ENCODE measurements at regions not wholly inside any gene's neighbourhood (a gene's known extent, or its start where the extent isn't known, plus 50 kb on each side); places are given as distances from the start of the nearest gene placed in this dataset.
A peak's percentile ranks its signal among the peaks of the same experiment; 100 is the strongest.

DNA sequence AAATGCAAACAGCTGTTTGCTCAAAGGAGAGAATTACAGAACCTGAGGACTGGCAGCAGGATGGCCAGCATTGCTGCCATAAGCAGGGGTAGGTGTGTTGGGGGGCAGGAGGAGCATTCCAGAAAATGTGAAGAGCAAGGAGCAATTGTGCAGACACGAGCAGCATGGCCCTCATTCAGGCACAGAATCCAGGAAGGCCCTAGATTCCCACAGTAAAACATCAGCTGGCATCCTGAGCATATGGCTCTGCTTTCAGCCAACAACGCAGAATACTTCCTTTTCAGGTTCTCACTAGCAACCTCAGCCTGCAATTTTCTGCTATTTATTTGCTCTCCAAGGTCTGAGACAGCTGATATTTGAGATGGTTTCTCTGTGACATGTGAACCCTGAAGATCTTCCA, 243.4 kb upstream of the POU3F2 start:
- DNase-seq (ENCODE audit: low read depth) = no peak
- H3K4me3 ChIP-seq (ENCODE audit: low read depth, low read length) = no peak overlapping the region

DNA sequence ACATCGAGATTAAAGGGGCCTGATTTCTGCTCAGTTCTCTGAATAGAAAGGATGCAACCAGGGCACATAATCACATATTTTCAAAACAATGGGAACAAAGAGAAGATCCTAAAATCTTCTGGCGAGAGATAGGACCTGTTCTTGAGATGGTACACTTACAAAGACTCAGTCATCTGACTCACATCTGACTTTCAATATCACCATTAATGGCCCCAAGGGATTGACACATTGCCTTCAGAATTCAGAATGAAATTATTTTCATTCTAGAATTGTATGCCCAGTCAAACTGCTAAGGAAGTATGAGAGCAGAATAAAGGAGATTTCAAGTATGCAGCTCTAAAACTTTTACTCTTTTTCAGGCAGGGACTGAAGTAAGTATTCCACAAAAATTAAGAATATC, 240.7 kb upstream of the POU3F2 start:
- DNase-seq (ENCODE audit: low read depth) = no peak
- H3K4me3 ChIP-seq (ENCODE audit: low read depth, low read length) = no peak overlapping the region

DNA sequence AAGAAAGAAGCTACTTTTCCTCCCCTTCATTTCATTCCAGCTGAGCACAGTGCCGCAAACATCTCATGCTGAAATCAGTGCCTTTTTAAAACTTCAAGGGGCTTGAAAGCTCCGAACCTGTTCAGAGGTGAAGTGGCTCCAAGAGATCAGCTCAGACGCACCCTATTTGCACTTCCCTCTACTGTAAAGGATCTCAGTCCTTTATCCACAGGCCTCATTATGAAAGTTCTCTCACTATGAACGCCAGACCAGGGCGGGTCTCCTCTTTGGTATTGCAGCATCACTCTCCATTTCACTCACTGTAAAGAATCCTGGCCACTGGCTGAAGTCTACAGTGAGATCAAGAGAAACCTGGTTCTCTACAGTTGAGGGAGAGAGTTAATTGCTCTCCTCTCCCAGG, 232.7 kb upstream of the POU3F2 start:
- DNase-seq (ENCODE audit: low read depth) = no peak

DNA sequence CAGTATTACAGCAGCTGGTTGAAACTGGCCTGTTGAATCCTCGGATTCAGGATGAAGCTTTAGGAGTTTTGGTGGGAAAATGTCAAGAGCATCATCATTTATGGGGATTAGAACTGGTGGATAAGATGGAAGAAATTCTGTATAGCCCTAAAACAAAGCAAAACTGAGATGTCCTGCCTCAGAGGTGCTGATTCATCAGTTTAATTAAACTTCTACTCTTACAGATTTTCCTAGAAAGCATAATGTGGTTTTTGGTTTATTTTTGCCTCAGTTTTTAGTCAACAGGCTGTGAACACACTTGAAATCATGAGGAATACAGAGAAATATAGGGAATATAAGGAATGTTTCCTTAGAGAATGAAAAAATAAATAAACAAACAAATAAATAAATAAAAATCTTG, 228.7 kb upstream of the POU3F2 start:
- DNase-seq (ENCODE audit: low read depth) = no peak
- no peak overlapping the region for H3K4me3 ChIP-seq (ENCODE audit: low read depth, low read length)

More for the DNA sequence above, 232.7 kb upstream of the POU3F2 start:
- H3K4me3 ChIP-seq (ENCODE audit: low read depth, low read length) = no peak overlapping the region

DNA sequence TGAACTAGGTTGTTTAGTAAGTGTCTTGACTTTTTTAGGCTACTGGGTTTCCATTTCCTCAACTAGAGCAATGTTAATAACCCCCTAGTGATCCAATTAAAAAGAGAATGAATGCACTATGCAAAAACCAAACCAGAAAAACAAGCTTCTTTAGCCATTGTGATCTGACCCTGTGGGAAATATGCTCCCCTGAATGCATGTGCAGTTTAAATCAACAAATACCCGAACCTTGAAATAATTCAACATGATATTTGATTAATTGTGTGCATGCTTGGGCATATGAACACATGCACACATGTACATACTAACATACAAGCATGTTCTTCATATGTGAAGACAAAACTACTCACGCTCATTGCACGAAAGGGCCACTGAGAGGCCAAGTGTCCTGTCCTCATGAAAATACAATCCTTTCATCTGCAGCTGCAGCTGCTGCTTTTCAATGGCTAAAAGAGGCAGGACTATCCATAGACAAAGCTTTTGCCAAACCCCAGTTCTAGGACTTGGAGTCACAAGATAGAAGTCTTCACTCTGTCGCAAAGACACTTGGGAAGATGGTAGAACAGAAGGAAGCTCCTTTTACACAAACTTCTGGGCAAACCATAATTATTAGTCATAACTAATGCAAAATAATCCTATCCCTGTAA, 207.1 kb upstream of the POU3F2 start:
- DNase-seq (ENCODE audit: low read depth) = no peak
- no peak overlapping the region for H3K4me3 ChIP-seq (ENCODE audit: low read depth, low read length)

DNA sequence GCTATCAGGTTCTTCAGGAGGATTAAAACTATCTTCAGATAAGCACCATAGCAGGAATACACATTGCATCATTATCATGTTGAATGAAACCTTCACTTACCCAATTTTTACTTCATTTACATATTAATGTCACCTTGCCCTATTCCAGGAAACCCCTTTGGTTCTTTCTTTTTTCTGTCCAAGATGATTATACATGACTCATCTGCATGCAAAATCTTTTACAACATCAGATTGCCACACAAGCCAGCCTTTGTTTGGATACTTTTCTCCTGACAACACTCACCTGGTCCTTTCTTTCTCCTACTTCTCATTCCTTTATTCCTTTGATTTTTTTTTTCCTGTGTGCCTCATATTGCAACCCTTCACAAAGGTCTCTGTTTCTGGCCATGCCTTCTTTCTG, 200.5 kb upstream of the POU3F2 start:
- no peak overlapping the region for H3K4me3 ChIP-seq (ENCODE audit: low read depth, low read length)
- no peak for DNase-seq (ENCODE audit: low read depth)

DNA sequence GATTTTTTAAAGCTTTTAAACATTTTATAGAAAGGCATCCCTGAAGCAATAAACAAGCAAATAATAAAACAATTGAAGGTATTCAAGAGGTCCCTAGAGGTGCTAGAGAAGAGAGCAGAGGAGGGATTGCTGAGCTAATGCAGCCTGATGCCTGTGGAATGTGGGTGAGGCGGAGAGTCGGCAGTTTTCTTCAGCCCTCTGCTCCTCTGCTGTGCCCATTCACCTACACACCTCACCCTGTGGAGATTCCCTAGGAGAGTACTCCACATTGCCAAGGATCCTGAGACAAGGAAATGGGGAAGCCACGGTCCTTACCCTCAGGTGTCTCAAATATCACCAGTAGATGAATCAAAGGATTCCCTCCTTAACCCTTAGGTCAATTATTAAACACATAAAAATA, 199.8 kb upstream of the POU3F2 start:
- H3K4me3 ChIP-seq (ENCODE audit: low read depth, low read length) = no peak overlapping the region
- no peak for DNase-seq (ENCODE audit: low read depth)

DNA sequence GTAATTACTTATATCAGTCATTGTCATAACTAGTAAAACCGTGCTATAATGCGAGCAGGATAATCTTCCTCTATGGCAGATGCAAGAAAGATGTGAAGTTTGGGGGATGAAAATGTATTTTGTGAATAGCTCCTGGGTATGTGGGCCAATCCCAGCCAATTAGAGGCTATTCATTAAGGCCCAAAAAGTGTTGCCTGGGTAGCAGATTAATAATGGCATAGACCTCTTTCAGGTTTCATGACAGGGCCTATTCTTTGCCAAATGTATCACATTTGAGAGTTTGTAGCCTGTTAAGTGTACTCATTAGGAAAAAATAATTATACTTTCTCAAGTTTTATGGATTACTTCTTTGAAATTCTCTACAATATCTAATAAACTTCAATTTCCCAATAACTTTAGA, 199.2 kb upstream of the POU3F2 start:
- no peak for DNase-seq (ENCODE audit: low read depth)
- H3K4me3 ChIP-seq (ENCODE audit: low read depth, low read length) = no peak overlapping the region

DNA sequence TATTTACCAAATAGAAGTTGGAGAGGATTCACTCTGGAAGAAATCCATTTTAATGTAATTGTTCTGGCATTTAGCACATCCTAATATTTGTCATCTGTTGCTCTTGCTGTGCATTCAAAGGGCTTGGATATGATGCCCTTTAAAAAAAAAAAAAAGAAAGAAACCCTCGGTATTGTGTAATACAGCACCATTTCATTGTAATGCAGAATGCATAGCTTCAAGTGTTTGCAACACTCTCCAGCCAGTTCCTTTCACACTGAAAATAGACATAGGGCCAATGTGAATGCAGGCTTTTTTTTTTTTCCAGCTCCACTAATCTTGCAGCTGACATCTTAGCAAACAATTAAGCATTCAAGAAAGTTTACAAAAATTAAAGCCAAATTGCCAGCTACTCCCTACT, 197.4 kb upstream of the POU3F2 start:
- H3K4me3 ChIP-seq (ENCODE audit: low read depth, low read length) = no peak overlapping the region
- DNase-seq (ENCODE audit: low read depth) = no peak

DNA sequence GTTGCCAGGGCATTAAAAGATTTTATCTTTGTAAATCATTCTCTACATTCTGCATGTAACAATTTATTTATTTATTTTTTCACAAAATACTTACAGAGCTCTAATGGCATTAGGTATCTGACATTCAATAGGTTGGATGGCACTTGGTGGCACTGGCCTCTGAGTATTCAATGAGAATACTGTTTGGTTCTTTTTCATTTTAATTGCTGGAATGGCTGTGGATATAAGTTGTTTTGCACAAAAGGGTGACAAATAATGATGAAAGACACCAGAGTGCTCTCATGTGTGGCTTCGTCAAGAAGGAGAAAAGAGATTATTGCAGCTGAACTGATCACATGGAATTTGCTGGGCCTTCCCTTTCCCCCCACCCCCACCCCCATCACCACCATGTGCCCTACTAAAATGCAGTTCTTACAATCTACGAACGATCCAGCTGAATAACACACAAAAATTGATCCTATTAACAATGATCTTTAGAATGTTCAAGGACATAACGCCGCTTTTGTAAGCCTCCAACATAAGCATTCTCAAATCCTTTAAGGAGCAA, 195.2 kb upstream of the POU3F2 start:
- DNase-seq (ENCODE audit: low read depth) = no peak

DNA sequence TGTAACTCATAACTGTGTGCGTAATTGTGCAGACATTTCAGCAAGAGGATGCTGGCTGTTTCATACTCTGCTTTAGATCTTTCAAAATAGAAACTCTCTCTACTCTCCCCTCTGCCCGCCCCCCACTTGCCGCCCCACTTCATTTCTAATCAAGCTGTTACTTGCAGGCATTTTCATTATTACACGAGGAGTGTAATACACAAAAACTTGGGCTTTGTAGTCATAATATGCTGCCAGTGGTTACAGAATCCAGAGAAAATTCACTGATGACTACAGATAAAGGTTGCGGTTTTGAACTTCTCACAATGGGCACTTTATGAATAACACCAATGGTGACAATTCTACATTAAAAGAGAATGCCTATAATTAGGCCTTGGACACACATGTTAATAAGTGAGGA, 194.0 kb upstream of the POU3F2 start:
- no peak for DNase-seq (ENCODE audit: low read depth)
- no peak overlapping the region for H3K4me3 ChIP-seq (ENCODE audit: low read depth, low read length)

More for the DNA sequence above, 195.2 kb upstream of the POU3F2 start:
- H3K4me3 ChIP-seq (ENCODE audit: low read depth, low read length) = no peak overlapping the region

DNA sequence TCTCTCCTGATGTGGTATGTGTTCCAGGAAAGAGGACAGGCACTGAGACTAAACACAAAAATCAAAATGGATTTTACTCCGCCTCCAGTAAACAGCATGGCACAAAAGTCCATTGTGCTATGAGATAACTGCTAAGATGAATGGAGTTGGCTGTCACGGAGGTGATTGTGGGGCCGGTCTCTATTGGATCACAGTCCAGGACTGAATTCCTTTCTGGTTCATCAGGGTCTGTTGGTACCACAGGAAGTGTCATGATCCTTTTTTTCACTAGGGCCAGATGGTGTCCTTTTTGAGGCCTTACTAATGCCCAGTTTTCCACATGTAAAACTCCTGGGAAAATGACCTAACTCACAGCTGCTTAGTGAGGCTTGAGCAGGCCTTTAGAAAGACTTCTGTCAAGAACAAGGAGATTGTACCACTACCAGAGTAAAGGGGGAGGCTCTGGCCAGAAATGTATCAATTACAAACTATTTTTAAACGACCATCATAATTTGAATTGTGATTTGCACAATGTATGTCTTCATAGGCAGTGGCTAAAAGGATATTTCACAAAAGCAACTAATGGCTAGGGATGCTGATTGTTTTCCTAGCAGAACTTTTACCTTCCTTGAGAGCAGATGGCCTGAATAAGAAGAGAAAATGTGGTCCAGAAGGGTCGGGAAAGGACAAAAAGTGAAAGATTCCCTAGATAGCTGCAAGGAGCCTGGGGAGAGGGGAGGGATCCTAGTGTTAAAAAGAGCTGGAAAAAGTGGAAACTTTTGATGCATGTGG, 192.2 kb upstream of the POU3F2 start:
- no peak overlapping the region for H3K4me3 ChIP-seq (ENCODE audit: low read depth, low read length)
- DNase-seq (ENCODE audit: low read depth) = no peak

DNA sequence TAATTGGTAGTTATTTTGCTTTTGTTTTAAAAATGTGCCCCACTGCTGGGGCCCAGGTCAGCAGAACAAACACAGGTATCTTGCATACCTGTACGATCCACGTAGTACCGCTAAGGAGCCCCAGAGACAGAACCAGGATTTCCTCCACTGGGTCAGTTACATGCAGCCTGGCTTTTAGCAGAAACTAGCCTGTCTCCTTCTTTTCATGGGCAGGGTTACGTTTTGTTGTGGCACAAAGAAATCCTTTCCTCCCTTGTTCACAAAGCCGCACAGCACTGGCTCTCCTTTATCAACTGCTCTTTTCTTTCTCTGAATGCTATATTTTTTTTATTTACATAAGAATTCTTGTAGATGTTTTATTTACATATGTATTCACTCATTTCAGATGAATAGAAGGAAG, 190.3 kb upstream of the POU3F2 start:
- H3K4me3 ChIP-seq (ENCODE audit: low read depth, low read length) = no peak overlapping the region
- DNase-seq (ENCODE audit: low read depth) = no peak

DNA sequence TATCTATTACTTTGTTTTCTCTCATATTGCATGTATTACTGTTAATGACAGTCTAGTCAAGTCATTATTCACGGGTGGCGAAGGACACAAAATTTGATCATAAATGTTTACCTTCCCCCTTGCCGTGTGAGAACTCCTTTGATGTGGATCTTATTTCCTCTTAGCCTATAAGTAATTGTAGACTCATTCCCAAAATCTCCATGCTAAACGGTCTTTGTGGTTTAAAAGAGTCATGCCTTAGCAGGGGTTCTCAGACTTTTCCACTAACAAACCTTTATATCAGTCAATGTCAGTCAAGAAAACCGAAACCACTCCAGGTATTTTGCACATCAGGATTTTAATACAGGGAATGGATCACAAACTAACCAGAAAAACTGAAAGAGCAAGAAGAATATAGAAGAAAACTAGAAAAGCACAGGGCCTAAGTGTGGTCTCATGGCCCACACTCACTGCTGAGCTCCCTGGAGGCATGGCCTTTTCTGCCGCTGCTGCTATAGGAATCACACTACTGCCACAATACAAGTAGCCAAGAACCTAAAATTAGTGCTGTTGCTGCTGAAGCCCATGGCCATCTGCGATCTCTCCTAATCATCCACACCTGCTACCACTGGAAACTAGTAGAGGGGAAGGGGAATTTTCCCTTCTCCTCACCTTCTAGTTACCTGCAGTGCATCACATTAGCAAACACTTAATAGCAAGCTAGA, 186.0 kb upstream of the POU3F2 start:
- no peak for DNase-seq (ENCODE audit: low read depth)
- H3K4me3 ChIP-seq (ENCODE audit: low read depth, low read length) = no peak overlapping the region

DNA sequence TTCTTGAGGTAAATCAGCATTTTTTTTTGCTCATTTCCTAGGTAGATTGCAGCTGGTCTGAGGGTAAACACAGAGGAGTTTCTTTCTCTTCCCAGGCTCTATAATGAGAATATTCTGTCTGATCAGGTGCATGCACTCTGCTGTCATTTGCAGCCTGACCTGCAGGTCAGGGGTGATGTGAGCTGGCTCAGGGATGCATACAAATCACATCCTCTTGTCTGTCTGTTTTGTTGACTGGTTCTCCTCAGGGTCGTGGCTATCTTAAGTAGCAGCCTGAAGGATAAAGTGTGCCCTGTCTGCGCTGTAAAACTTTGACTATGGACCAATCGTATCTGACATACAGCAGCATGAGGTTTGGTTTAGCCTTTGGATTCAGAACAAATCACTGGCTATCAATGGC, 183.4 kb upstream of the POU3F2 start:
- no peak for DNase-seq (ENCODE audit: low read depth)
- H3K4me3 ChIP-seq (ENCODE audit: low read depth, low read length) = no peak overlapping the region

DNA sequence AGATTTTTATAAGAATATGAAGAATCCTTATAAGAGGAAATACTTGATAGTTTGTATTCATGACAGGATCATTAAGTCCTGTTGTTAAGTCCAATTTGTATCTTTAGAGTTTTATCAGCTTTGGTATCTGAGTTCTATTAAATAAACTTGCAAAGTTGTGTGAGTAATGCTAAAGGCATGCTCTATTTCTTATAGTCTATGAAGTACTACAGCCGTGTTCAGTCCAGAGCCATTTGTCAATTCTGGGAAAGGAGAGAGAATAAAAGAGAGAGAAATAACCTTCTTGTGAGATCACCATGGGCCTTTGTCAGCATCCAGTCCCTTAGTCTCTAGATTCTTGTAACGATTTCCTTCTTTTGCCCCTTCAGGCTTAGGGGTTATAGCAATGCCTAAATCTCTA, 181.2 kb upstream of the POU3F2 start:
- no peak for DNase-seq (ENCODE audit: low read depth)
- no peak overlapping the region for H3K4me3 ChIP-seq (ENCODE audit: low read depth, low read length)

DNA sequence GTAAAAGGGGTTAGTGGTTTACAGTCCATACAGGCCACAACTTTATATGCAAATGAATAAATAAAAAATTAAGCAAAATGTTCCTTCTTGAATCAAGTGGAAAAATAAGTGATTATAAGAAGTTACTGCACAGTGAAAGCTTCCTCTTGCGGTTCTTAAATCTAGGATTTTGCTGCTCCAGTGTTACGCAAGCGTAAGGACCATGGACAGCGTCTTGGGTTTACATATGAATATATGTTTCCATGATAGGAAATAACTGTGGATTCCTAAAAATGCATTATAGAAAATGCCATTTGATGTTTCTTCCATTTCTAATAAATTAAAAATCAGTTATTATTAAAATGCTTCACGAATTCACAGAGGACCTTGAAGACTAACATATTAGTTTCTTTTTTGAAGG, 176.6 kb upstream of the POU3F2 start:
- peak; percentile 7 for DNase-seq (ENCODE audit: low read depth)
- H3K4me3 ChIP-seq (ENCODE audit: low read depth, low read length) = no peak overlapping the region

DNA sequence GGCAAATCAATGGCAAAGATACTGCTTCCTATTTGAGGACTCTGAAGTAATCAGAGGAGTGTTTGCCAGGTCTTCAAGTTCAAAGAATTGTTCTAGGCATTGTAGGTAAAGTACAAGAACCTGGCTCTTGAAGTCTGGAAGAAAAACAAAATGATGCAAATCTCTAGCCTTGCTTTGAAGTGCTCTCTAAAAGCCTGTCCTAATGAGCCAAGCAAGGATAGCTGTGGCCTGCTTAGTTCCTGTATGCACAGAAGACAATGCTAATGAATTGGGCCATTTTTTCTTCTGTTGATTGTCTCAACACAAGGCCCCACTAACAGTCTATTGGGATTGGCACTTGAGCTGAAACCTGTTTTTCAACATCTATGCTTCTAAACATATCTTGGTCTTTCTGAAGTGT, 165.0 kb upstream of the POU3F2 start:
- DNase-seq (ENCODE audit: low read depth) = no peak
- no peak overlapping the region for H3K4me3 ChIP-seq (ENCODE audit: low read depth, low read length)

DNA sequence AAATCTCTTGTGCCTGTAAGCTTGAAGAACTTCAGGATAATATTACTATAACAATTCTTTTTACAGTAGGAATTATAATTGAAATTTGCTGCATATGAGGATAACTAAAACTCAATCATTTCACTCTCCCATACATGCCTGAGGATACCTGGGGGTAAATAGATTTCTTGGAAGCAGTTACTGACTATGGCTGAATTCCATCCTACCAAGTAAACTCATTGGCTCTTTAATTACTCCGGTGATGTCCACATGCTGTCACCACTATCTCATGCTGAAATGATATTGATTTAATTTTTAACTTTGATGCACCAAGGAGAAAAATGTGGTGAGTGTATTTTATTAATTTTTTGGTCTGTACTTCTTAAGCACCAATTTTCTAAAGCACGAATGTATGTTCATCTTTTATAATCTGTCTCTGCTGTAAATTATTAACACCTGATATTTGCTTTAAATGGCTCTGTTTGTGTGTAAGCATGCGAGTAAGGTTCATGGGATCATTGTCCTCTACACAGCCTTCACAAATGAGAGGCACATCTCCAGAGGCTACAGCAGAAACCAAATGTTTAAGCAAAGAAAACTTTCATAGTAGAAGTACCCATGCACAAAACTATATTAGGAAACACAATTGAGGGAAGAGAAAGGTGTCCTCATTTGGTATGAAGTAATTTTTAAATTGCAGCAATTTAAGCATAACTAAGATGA, 164.2 kb upstream of the POU3F2 start:
- DNase-seq (ENCODE audit: low read depth) = no peak

More for the DNA sequence above, 164.2 kb upstream of the POU3F2 start:
- H3K4me3 ChIP-seq (ENCODE audit: low read depth, low read length) = no peak overlapping the region
